BLaER1 (cell line): ENCODE measurements at regions not wholly inside any gene's neighbourhood (a gene's known extent, or its start where the extent isn't known, plus 50 kb on each side); places are given as distances from the start of the nearest gene placed in this dataset.
"Not testable (repeated sequence)": the region's sequence is repeated elsewhere in the genome, so short reads cannot be mapped to it uniquely, and the experiment has no call there.

Experiments
- H3K27ac ChIP-seq: shearing (Covaris generic); formaldehyde crosslinking; 2 replicates; pipeline ENCODE4 v1.8.1; 2022
- H3K27me3 ChIP-seq: shearing (Covaris generic); formaldehyde crosslinking; 2 replicates; pipeline ENCODE4 v1.8.1; 2022
- H3K36me3 ChIP-seq: shearing (Covaris generic); formaldehyde crosslinking; 2 replicates; pipeline ENCODE4 v1.8.1; 2022
- H3K4me1 ChIP-seq: shearing (Covaris generic); formaldehyde crosslinking; 2 replicates; pipeline ENCODE4 v1.8.1; 2022
- H3K4me2 ChIP-seq: shearing (Covaris generic); formaldehyde crosslinking; 2 replicates; pipeline ENCODE4 v1.8.1; 2022
- H3K4me3 ChIP-seq: shearing (Covaris generic); formaldehyde crosslinking; 2 replicates; pipeline ENCODE4 v1.8.1; 2022
- H3K9ac ChIP-seq: shearing (Covaris generic); formaldehyde crosslinking; 2 replicates; pipeline ENCODE4 v1.8.1; 2022
- H3K9me3 ChIP-seq: shearing (Covaris generic); formaldehyde crosslinking; 2 replicates; pipeline ENCODE4 v1.8.1; 2022
- H4K20me1 ChIP-seq: shearing (Covaris generic); formaldehyde crosslinking; 2 replicates; pipeline ENCODE4 v1.8.1; 2022
- Cebpa-rat ChIP-seq: shearing (Covaris generic); IDR thresholded peaks from 2 replicates; pipeline ENCODE4 v1.8.1; 2022

GRCh38 chr14:105600939-105601359 lies 74.6 kb downstream of the TMEM121 start:
- no peaks in the 10 kb centered on the region for H3K36me3 ChIP-seq
- 0 out of 2 replicates have a peak, but pooled peaks cover 5% of the 10 kb centered on the region for H3K4me1 ChIP-seq
- H3K9me3 ChIP-seq, result no peaks in the 10 kb centered on the region
- H3K27ac ChIP-seq, result no peak overlapping the region
- H3K27me3 ChIP-seq, result no peaks in the 10 kb centered on the region
- H4K20me1 ChIP-seq, result no peaks in the 10 kb centered on the region
- no peak overlapping the region for H3K4me2 ChIP-seq
- H3K9ac ChIP-seq, result no peak overlapping the region
- no peak for TF ChIP-seq Cebpa-rat
- H3K4me3 ChIP-seq, result no peak overlapping the region

- 0 out of 2 replicates have a peak, but pooled peaks cover 5% of the 10 kb centered on the region for H3K4me1 ChIP-seq
- no peaks in the 10 kb centered on the region for H3K9me3 ChIP-seq
- no peak overlapping the region for H3K4me3 ChIP-seq
- H3K36me3 ChIP-seq, result no peaks in the 10 kb centered on the region
- TF ChIP-seq Cebpa-rat, result no peak
- no peak overlapping the region for H3K9ac ChIP-seq
- H3K27ac ChIP-seq, result no peak overlapping the region
- H3K4me2 ChIP-seq, result no peak overlapping the region
- H4K20me1 ChIP-seq, result no peaks in the 10 kb centered on the region
- no peaks in the 10 kb centered on the region for H3K27me3 ChIP-seq
Measured at GRCh38 chr14:105601360-105602242, 75.2 kb downstream of the TMEM121 start.

DNA sequence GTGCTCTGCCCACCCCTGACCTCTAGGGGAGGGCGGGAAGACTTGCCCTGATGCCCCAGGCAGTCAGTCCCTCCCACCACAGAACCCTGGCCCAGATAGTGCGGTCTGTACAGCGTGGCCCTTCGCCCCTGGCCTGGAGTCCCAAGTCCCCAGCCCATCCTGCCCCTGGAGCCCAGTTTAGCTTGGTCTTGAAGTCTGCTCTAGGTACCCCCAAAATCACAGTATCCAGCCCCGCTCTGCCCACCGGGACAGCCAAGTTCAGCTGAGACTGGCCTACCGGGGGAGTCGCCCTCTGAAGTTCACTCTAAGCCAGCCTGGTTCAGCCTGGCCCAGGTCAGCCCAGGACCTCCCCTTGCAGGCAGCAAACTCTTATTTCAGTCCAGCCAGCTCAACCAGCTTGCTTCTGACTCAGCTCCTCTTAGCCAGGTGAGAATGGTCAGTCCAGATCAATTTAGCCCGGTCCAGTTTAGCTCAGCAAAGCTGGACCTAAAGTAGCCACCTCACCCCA lies 75.9 kb downstream of the TMEM121 start:
- no peaks in the 10 kb centered on the region for H3K36me3 ChIP-seq
- H3K27ac ChIP-seq, result no peak overlapping the region
- no peak overlapping the region for H3K4me3 ChIP-seq
- H4K20me1 ChIP-seq, result no peaks in the 10 kb centered on the region
- H3K4me2 ChIP-seq, result no peak overlapping the region
- no peak for TF ChIP-seq Cebpa-rat
- no peaks in the 10 kb centered on the region for H3K27me3 ChIP-seq
- no peaks in the 10 kb centered on the region for H3K9me3 ChIP-seq
- H3K4me1 ChIP-seq, result 0 out of 2 replicates have a peak, but pooled peaks cover 5% of the 10 kb centered on the region
- H3K9ac ChIP-seq, result no peak overlapping the region

DNA sequence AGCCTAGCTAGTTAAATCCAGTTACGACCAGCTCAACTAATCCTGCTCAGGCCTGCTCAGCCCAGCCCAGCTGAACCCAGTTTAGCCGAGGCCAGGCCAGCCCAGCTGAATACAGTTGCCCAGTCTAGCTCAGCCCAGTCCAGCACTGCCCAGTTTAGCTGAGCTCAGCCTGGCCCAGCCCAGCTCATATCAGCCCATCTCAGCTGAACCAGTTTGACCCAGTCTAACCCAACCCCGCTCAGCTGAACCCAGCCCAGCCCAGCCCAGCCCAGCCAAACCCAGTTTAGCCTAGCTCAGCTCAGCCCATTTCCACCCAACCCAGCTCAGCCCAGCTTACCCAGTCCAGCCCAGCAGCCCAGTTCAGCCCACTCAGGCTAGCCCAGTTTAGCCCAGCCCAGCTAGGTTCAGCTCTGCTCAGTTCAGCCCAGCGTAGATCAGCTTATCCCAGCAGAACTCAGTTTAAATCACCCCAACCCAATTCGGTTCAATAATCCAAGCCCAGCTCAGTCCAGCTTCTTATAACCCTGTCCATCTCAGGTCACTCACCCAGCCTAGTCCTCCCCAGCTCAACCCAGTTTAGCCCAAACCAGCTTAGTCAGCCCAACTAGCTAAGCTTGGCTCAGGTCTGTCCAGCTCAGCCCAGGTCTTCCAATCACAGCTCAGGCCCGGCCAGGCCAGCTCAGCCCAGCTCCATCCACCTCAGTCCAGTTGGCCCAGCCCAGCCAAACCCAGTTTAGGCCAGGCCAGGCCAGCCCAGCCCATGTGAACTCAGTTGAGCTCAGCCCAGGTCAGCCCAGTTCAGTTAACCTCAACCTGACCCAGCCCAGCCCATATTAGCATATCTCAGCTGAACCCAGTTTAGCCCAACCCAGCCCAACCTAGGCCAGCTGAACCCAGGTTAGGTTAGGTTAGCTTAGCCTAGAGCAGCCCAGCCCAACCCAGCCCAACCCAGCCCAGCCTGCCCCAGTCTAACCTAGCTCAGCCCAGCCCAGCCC lies 76.7 kb downstream of the TMEM121 start:
- Histone ChIP-seq H3K36me3 (no peaks in the 10 kb centered on the region), H3K4me1 (0 out of 2 replicates have a peak, but pooled peaks cover 5% of the 10 kb centered on the region), H3K27me3 (no peaks in the 10 kb centered on the region), H3K27ac (no peak overlapping the region), H4K20me1 (no peaks in the 10 kb centered on the region), H3K4me3 (no peak overlapping the region), H3K9me3 (no peaks in the 10 kb centered on the region), H3K4me2 (no peak overlapping the region), H3K9ac (no peak overlapping the region)
- no peak for TF ChIP-seq Cebpa-rat

GRCh38 chr14:105604531-105605463 lies 78.4 kb downstream of the TMEM121 start:
- not testable (repeated sequence) for H3K27ac ChIP-seq, H3K4me3 ChIP-seq, H3K27me3 ChIP-seq, H3K4me2 ChIP-seq, H3K9ac ChIP-seq, H4K20me1 ChIP-seq, H3K9me3 ChIP-seq, H3K36me3 ChIP-seq, H3K4me1 ChIP-seq

DNA sequence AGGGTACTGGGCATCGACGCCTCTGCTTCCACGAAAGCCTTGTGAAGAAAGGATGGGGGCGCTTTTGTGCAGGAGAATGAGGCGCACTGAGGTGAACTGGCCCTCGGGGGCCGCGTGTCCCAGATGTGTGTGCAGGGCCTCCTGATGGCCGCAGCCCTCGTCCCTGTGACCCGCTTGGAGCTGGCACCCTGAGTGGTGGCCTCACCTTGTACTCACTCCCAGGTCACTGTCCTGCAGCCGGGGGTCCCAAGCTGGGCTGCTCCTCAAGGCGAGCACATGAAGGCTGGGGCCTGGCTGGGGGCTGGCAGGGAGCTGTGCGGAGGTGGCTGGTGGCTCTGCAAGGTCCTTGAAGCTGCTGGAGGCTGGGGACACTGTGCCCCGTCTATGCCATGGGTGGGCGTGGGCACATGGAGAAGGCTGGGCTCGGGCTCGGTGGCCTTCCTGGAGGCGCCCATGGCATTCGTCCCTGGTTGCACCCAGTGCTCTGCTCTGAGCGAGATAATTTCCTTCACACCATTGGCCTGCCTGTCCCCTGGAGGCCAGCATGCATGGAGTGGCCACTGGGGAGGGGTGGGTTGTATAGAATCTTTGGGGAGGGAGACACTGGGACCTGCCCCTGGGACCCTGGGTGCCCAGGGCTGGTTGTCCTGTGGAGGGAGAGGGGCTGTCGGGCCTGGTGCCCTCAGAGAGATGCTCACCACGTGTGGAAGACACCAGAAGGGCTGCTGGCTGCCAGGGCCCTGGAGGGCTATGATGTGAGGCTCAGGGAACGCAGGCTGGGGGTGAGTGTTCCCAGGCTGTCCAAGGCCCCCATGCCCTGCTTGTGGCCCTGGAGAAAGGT lies 79.3 kb downstream of the TMEM121 start:
- TF ChIP-seq Cebpa-rat, result no peak
- Histone ChIP-seq H3K9ac (no peak overlapping the region), H3K4me1 (0 out of 2 replicates have a peak, but pooled peaks cover 5% of the 10 kb centered on the region), H3K4me3 (no peak overlapping the region), H4K20me1 (no peaks in the 10 kb centered on the region), H3K4me2 (no peak overlapping the region), H3K27ac (no peak overlapping the region), H3K27me3 (no peaks in the 10 kb centered on the region), H3K9me3 (no peaks in the 10 kb centered on the region), H3K36me3 (no peaks in the 10 kb centered on the region)

DNA sequence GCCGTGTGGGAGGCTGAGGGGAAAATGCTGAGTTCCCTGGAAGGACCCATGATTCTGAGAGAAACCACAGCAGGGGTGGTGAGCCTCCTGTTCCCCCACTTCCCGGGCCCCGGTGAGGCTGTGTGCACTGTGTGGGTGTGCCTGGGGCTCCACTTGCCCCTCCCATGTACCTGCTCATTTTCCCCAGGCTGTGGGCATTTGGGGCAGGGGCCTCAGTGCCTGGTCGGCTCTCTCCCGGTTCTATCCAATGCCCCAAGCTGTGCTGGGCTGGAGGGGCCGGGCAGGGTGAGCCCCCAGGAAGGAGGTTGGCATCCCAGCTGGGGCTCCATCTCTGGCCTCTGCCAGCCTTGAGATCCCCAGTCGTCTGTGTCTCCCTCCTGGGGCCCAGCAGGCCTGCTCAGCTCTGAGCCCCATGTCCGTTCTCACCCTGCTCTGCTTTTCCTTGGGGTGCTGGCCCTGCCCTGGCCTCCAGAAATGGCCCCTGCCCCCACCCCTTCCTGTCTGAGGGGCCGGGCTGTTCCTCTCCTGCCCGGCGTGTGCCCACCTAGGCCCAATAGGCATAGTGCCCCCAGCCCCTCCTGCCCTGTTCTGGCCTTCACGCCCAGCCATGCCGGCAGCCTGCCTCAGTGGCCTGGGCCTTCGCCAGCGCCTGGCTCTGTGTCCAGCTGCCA lies 80.1 kb downstream of the TMEM121 start:
- not testable (repeated sequence) for H3K36me3 ChIP-seq, H3K27me3 ChIP-seq, H3K9ac ChIP-seq, H3K4me3 ChIP-seq, H3K4me2 ChIP-seq, H3K27ac ChIP-seq, H4K20me1 ChIP-seq, H3K4me1 ChIP-seq, H3K9me3 ChIP-seq

GRCh38 chr14:105607025-105607424 lies 80.6 kb downstream of the TMEM121 start:
- H4K20me1 ChIP-seq, H3K27ac ChIP-seq, H3K36me3 ChIP-seq: not testable (repeated sequence)

DNA sequence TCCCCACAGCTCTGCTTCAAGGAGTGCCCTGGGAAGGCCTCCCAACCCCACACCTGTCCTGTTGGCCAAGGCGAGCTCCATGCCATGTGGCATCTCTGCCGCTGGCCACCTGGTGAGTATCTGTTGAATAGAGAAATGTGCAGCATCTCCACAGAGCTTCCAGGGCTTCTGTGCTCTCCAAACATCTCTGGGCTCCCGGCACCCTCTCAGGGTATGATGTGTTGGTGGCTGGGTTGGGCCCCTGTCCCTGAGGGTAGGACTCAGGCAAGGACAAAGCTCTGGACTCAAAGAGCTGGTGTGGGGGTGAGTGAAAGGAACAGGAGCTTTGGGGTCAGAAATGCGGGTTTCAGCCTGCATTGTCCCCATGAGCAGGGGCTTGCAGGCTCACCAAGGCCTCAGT lies 88.6 kb downstream of the TMEM121 start:
- H3K27me3 ChIP-seq, H4K20me1 ChIP-seq, H3K4me1 ChIP-seq, H3K4me2 ChIP-seq, H3K36me3 ChIP-seq, H3K4me3 ChIP-seq, H3K9ac ChIP-seq, H3K27ac ChIP-seq, H3K9me3 ChIP-seq: not testable (repeated sequence)

More at GRCh38 chr14:105607025-105607424, 80.6 kb downstream of the TMEM121 start:
- not testable (repeated sequence) for H3K27me3 ChIP-seq, H3K9ac ChIP-seq, H3K4me3 ChIP-seq, H3K4me1 ChIP-seq, H3K9me3 ChIP-seq, H3K4me2 ChIP-seq

DNA sequence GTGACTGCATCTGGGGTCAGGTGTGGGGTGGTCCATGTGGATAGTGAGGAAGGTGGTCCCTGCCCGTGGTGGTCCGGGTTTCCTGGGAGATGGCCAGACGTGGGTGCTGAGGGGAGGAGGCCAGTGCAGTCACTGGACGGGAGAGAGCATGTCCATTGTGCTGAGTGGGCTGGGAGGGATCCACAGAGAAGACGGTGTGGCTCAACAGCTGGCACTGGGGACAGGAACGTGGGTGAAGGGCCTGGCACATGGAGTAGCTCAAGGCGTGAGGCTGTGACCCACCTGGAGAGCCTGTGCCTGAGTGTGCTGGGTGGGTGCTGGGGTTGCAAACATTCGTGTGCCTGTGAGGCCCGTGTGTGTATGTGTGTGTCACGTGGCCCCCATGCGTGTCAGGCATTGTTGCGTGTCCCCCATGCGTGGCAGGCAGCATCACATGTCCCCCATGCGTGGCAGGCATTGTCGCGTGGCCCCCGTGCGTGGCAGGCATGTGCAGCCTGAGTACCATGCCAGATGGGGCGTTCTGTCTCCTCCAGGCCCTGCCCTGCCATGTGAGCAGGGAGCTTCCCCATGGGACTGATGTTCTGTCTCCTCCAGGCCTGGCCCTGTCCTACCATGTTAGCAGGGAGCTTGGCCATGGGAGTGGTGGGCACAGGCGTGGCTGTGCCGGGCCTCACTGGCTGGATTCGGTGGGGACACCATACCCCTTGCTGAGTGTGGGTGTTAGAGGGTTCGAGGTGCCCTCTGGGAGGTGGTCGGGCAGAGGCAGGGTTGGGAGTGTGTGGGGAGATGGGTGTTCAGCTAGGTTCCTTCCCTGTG lies 89.8 kb downstream of the TMEM121 start:
- H3K4me1 ChIP-seq, H4K20me1 ChIP-seq, H3K4me2 ChIP-seq, H3K9ac ChIP-seq, H3K27me3 ChIP-seq, H3K9me3 ChIP-seq, H3K36me3 ChIP-seq, H3K4me3 ChIP-seq, H3K27ac ChIP-seq: not testable (repeated sequence)
